ENCODE measurements at regions not wholly inside any gene's neighbourhood (a gene's known extent, or its start where the extent isn't known, plus 50 kb on each side); places are given as distances from the start of the nearest gene placed in this dataset.

GRCh38 chr13:86003029-86003428 is 203.8 kb upstream of the SLITRK6 start:
- no peak for TF ChIP-seq CTCF (IDR thresholded peaks at IDR 0.05)
- TF ChIP-seq ZFX (IDR thresholded peaks at IDR 0.05; ENCODE audit: borderline replicate concordance) = no peak
- no peak overlapping the region for H3K27ac ChIP-seq

GRCh38 chr13:86000546-86000945 is 201.3 kb upstream of the SLITRK6 start:
- H3K27ac ChIP-seq = no peak overlapping the region

GRCh38 chr13:85997587-85997986 is 198.4 kb upstream of the SLITRK6 start:
- TF ChIP-seq CTCF (IDR thresholded peaks at IDR 0.05) (no peak), ZFX (IDR thresholded peaks at IDR 0.05; ENCODE audit: borderline replicate concordance) (no peak)
- H3K27ac ChIP-seq = no peak overlapping the region

More at GRCh38 chr13:86000546-86000945, 201.3 kb upstream of the SLITRK6 start:
- no peak for TF ChIP-seq ZFX (IDR thresholded peaks at IDR 0.05; ENCODE audit: borderline replicate concordance)
- TF ChIP-seq CTCF (IDR thresholded peaks at IDR 0.05) = no peak

- no peak overlapping the region for H3K27ac ChIP-seq
- TF ChIP-seq CTCF (IDR thresholded peaks at IDR 0.05) = no peak
- TF ChIP-seq ZFX (IDR thresholded peaks at IDR 0.05; ENCODE audit: borderline replicate concordance) = no peak
Measured at GRCh38 chr13:85995788-85996418, 196.7 kb upstream of the SLITRK6 start.

- no peak overlapping the region for H3K27ac ChIP-seq
- TF ChIP-seq CTCF (IDR thresholded peaks at IDR 0.05) = no peak
- TF ChIP-seq ZFX (IDR thresholded peaks at IDR 0.05; ENCODE audit: borderline replicate concordance) = no peak
Measured at GRCh38 chr13:85993567-85993966, 194.3 kb upstream of the SLITRK6 start.

- TF ChIP-seq ZFX (IDR thresholded peaks at IDR 0.05; ENCODE audit: borderline replicate concordance) (no peak), CTCF (IDR thresholded peaks at IDR 0.05) (no peak)
- H3K27ac ChIP-seq = no peak overlapping the region
Measured at GRCh38 chr13:85990397-85990796, 191.2 kb upstream of the SLITRK6 start.

GRCh38 chr13:85985797-85986196 is 186.6 kb upstream of the SLITRK6 start:
- TF ChIP-seq CTCF (IDR thresholded peaks at IDR 0.05) (no peak), ZFX (IDR thresholded peaks at IDR 0.05; ENCODE audit: borderline replicate concordance) (no peak)
- H3K27ac ChIP-seq = no peak overlapping the region
